Stimulated activated CD4-positive, alpha-beta T cell treated with anti-CD3 and anti-CD28 coated beads, Interleukin-15, amount 100 ng/mL, for 48 hours (primary cell): ENCODE measurements at regions not wholly inside any gene's neighbourhood (a gene's known extent, or its start where the extent isn't known, plus 50 kb on each side); places are given as distances from the start of the nearest gene placed in this dataset.
"Not testable (repeated sequence)": the region's sequence is repeated elsewhere in the genome, so short reads cannot be mapped to it uniquely, and the experiment has no call there.

Experiments
- DNase-seq, 2 donors: peaks; one replicate each; pipeline ENCODE4 v3.0.0-alpha.2; 2020; ENCODE audit warnings: low read depth in 2 of 2

GRCh38 chr7:65062566-65062965 is 56.1 kb upstream of the ERV3-1 start:
- not testable (repeated sequence) for DNase-seq

DNA sequence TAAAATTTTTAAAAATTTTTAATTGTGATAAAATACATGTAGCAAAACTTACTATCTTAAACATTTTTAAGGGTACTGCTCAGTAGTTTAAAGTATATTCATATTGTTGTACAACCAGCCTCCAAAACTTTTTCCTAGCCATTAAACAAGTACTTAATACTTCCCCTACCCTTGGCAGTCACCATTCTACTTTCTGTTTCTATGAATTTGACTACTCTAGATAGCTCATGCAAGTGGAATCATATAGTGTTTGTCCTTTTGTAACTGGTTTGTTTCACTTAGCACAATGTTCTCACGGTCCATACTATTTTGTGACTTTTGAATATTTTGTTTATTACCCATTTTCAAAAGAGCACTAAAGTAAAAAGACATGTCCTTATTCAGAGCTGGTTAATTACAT is 52.8 kb upstream of the ERV3-1 start:
- not testable (repeated sequence) for DNase-seq
